ENCODE measurements at regions not wholly inside any gene's neighbourhood (a gene's known extent, or its start where the extent isn't known, plus 50 kb on each side); places are given as distances from the start of the nearest gene placed in this dataset.

- Histone ChIP-seq H3K4me3 (replicated peaks in 1 of 3; ENCODE audit: insufficient read depth in 1 of 3, low read depth in 1 of 3, low read length in 3 of 3) (no peak overlapping the region), H3K9ac (replicated peaks; ENCODE audit: extremely low read depth, insufficient read depth, low read length) (no peak overlapping the region), H3K9me1 (replicated peaks; ENCODE audit: control insufficient read depth, extremely low read depth, insufficient read depth, low read length) (no peaks in the 10 kb centered on the region), H2AFZ (ENCODE audit: low read depth, low read length) (no peak overlapping the region), H3K79me2 (ENCODE audit: control insufficient read depth, insufficient read depth, low read length) (no peaks in the 10 kb centered on the region), H3K36me3 (ENCODE audit: control insufficient read depth in 2 of 2, extremely low read depth in 1 of 2, insufficient read depth in 2 of 2, low read length in 2 of 2) (no peaks in the 10 kb centered on the region), H3K4me2 (ENCODE audit: insufficient read depth, low read length) (no peak overlapping the region), H3K9me3 (replicated peaks; ENCODE audit: control insufficient read depth, insufficient read depth, low read length) (peaks cover 7% of the 10 kb centered on the region), H3K27me3 (ENCODE audit: control insufficient read depth in 2 of 2, insufficient read depth in 2 of 2, low read length in 2 of 2) (no peaks in the 10 kb centered on the region), H4K20me1 (replicated peaks; ENCODE audit: control insufficient read depth, extremely low read depth, insufficient read depth, low read length) (no peaks in the 10 kb centered on the region), H3K27ac (ENCODE audit: insufficient read depth, low read depth, low read length) (no peak overlapping the region), H3K4me1 (ENCODE audit: control insufficient read depth, extremely low read depth, insufficient read depth, low read length) (no peaks in the 10 kb centered on the region)
- DNase-seq (ENCODE audit: low read depth, low spot score) = no peak
- ChIA-PET POLR2A (no interaction called here), CTCF (no interaction called here)
- intact Hi-C loops (cut with micrococcal nuclease) (no loop called here), dilution Hi-C loops (cut with MboI; ENCODE audit: extremely low pct_ligation_motif_present, low sequenced_read_pairs) (no loop called here)
- FAIRE-seq = no peak
- no peak for TF ChIP-seq MAX (IDR thresholded peaks at IDR 0.05; ENCODE audit: insufficient read depth, insufficient read length)
- TF ChIP-seq GATA2 (IDR thresholded peaks at IDR 0.05; ENCODE audit: insufficient read depth, insufficient read length, low read depth, low read length) = no peak
- TF ChIP-seq MYC (IDR thresholded peaks at IDR 0.05; ENCODE audit: low read depth, low read length) = no peak
- TF ChIP-seq FOS (IDR thresholded peaks at IDR 0.05; ENCODE audit: borderline replicate concordance, insufficient read depth, low read length) = no peak
- no peak for TF ChIP-seq POLR2AphosphoS5 (IDR thresholded peaks at IDR 0.05; ENCODE audit: insufficient read depth, low read depth, low read length)
- no peak for TF ChIP-seq JUN (IDR thresholded peaks at IDR 0.05; ENCODE audit: borderline replicate concordance, insufficient read depth, insufficient read length, low read depth)
- no peak for TF ChIP-seq CTCF (IDR thresholded peaks at IDR 0.05; ENCODE audit: extremely low read depth in 1 of 2, insufficient read depth in 1 of 2, low read depth in 1 of 2, low read length in 2 of 2)
- TF ChIP-seq POLR2A (IDR thresholded peaks at IDR 0.05; ENCODE audit: low read depth, low read length) = no peak
- no peak for TF ChIP-seq EZH2 (IDR thresholded peaks at IDR 0.05; ENCODE audit: borderline replicate concordance, low read depth, low read length, severe bottlenecking)
- BruUV-seq (replicated peaks) = no TSS peak
Measured at GRCh38 chr17:22303096-22303495, 610.8 kb downstream of the KCNJ18 start.
